ENCODE measurements at regions not wholly inside any gene's neighbourhood (a gene's known extent, or its start where the extent isn't known, plus 50 kb on each side); places are given as distances from the start of the nearest gene placed in this dataset.

GRCh38 chr10:78526347-78526746, 492.7 kb downstream of the RPS24 start:
- no peaks in the 10 kb centered on the region for H3K36me3 Mint-ChIP-seq (ENCODE audit: unreplicated experiment)
- peaks cover 4% of the 10 kb centered on the region for H3K9me3 Mint-ChIP-seq (ENCODE audit: unreplicated experiment)
- H3K4me3 Mint-ChIP-seq (ENCODE audit: unreplicated experiment) = no peak overlapping the region
- no peak for TF ChIP-seq CTCF (IDR thresholded peaks at IDR 0.05)
- DNase-seq (ENCODE audit: extremely low spot score, unreplicated experiment) = no peak
- peaks cover 15% of the 10 kb centered on the region for H3K27me3 Mint-ChIP-seq (ENCODE audit: unreplicated experiment)
- no peaks in the 10 kb centered on the region for H3K4me1 Mint-ChIP-seq (ENCODE audit: unreplicated experiment)
- no peak overlapping the region for H3K27ac Mint-ChIP-seq (ENCODE audit: unreplicated experiment)

- no peaks in the 10 kb centered on the region for H3K36me3 Mint-ChIP-seq (ENCODE audit: unreplicated experiment)
- H3K4me1 Mint-ChIP-seq (ENCODE audit: unreplicated experiment) = no peaks in the 10 kb centered on the region
- H3K27ac Mint-ChIP-seq (ENCODE audit: unreplicated experiment) = no peak overlapping the region
- no peak overlapping the region for H3K4me3 Mint-ChIP-seq (ENCODE audit: unreplicated experiment)
- peaks cover 21% of the 10 kb centered on the region for H3K27me3 Mint-ChIP-seq (ENCODE audit: unreplicated experiment)
- H3K9me3 Mint-ChIP-seq (ENCODE audit: unreplicated experiment) = peaks cover 4% of the 10 kb centered on the region
- DNase-seq (ENCODE audit: extremely low spot score, unreplicated experiment) = no peak
- TF ChIP-seq CTCF (IDR thresholded peaks at IDR 0.05) = no peak
Measured at GRCh38 chr10:78527296-78527695, 493.6 kb downstream of the RPS24 start.

- Mint-ChIP-seq H3K4me3 (ENCODE audit: unreplicated experiment) (no peak overlapping the region), H3K27me3 (ENCODE audit: unreplicated experiment) (peaks cover 30% of the 10 kb centered on the region), H3K36me3 (ENCODE audit: unreplicated experiment) (no peaks in the 10 kb centered on the region), H3K4me1 (ENCODE audit: unreplicated experiment) (no peaks in the 10 kb centered on the region), H3K9me3 (ENCODE audit: unreplicated experiment) (peaks cover 4% of the 10 kb centered on the region), H3K27ac (ENCODE audit: unreplicated experiment) (no peak overlapping the region)
- no peak for DNase-seq (ENCODE audit: extremely low spot score, unreplicated experiment)
- TF ChIP-seq CTCF (IDR thresholded peaks at IDR 0.05) = no peak
Measured at GRCh38 chr10:78528749-78529204, 495.1 kb downstream of the RPS24 start.

GRCh38 chr10:78529262-78529661, 495.6 kb downstream of the RPS24 start:
- Mint-ChIP-seq H3K36me3 (ENCODE audit: unreplicated experiment) (no peaks in the 10 kb centered on the region), H3K27me3 (ENCODE audit: unreplicated experiment) (peaks cover 33% of the 10 kb centered on the region)

GRCh38 chr10:78531088-78531487, 497.4 kb downstream of the RPS24 start:
- Mint-ChIP-seq H3K4me3 (ENCODE audit: unreplicated experiment) (no peak overlapping the region), H3K36me3 (ENCODE audit: unreplicated experiment) (no peaks in the 10 kb centered on the region)
- no peak for TF ChIP-seq CTCF (IDR thresholded peaks at IDR 0.05)

More at GRCh38 chr10:78529262-78529661, 495.6 kb downstream of the RPS24 start:
- no peaks in the 10 kb centered on the region for H3K4me1 Mint-ChIP-seq (ENCODE audit: unreplicated experiment)
- no peak overlapping the region for H3K27ac Mint-ChIP-seq (ENCODE audit: unreplicated experiment)
- DNase-seq (ENCODE audit: extremely low spot score, unreplicated experiment) = no peak
- TF ChIP-seq CTCF (IDR thresholded peaks at IDR 0.05) = no peak
- no peak overlapping the region for H3K4me3 Mint-ChIP-seq (ENCODE audit: unreplicated experiment)
- peaks cover 4% of the 10 kb centered on the region for H3K9me3 Mint-ChIP-seq (ENCODE audit: unreplicated experiment)

More at GRCh38 chr10:78531088-78531487, 497.4 kb downstream of the RPS24 start:
- H3K27me3 Mint-ChIP-seq (ENCODE audit: unreplicated experiment) = peaks cover 26% of the 10 kb centered on the region
- peaks cover 2% of the 10 kb centered on the region for H3K9me3 Mint-ChIP-seq (ENCODE audit: unreplicated experiment)
- H3K27ac Mint-ChIP-seq (ENCODE audit: unreplicated experiment) = no peak overlapping the region
- no peaks in the 10 kb centered on the region for H3K4me1 Mint-ChIP-seq (ENCODE audit: unreplicated experiment)
- no peak for DNase-seq (ENCODE audit: extremely low spot score, unreplicated experiment)
